ENCODE measurements at regions not wholly inside any gene's neighbourhood (a gene's known extent, or its start where the extent isn't known, plus 50 kb on each side); places are given as distances from the start of the nearest gene placed in this dataset.

GRCh38 chr1:118390955-118391354 lies 205.9 kb upstream of the SPAG17 start:
- no peaks in the 10 kb centered on the region for H3K79me2 ChIP-seq (ENCODE audit: control insufficient read depth, insufficient read depth, low read length)
- TF ChIP-seq EZH2 (IDR thresholded peaks at IDR 0.05; ENCODE audit: low read length) (no peak), CTCF (optimal IDR thresholded peaks at IDR 0.05 in 1 of 3, IDR thresholded peaks at IDR 0.05 in 1 of 3, conservative IDR thresholded peaks at IDR 0.05 in 1 of 3; ENCODE audit: extremely low read depth in 1 of 3, insufficient read depth in 2 of 3, low read length in 3 of 3) (no peak)

GRCh38 chr1:118388301-118388959 lies 203.4 kb upstream of the SPAG17 start:
- Histone ChIP-seq H3K9me1 (ENCODE audit: control insufficient read depth, extremely low read depth, insufficient read depth, low read length) (no peaks in the 10 kb centered on the region), H3K4me3 (ENCODE audit: control insufficient read depth in 2 of 3, extremely low read depth in 1 of 3, insufficient read depth in 2 of 3, low read depth in 1 of 3, low read length in 3 of 3) (no peak overlapping the region), H3K9ac (ENCODE audit: control insufficient read depth, extremely low read depth, insufficient read depth, low read length) (no peak overlapping the region), H3K4me1 (ENCODE audit: control insufficient read depth, extremely low read depth, insufficient read depth, low read length) (no peaks in the 10 kb centered on the region), H3K79me2 (ENCODE audit: control insufficient read depth, insufficient read depth, low read length) (no peaks in the 10 kb centered on the region), H2AFZ (ENCODE audit: control insufficient read depth, low read length) (no peak overlapping the region), H3K36me3 (ENCODE audit: control insufficient read depth in 2 of 2, extremely low read depth in 1 of 2, insufficient read depth in 2 of 2, low read length in 2 of 2) (no peaks in the 10 kb centered on the region), H3K9me3 (ENCODE audit: control insufficient read depth, low read depth, low read length) (no peaks in the 10 kb centered on the region), H3K27me3 (ENCODE audit: control insufficient read depth, extremely low read depth, insufficient read depth, low read length) (no peaks in the 10 kb centered on the region), H4K20me1 (ENCODE audit: control insufficient read depth, extremely low read depth, insufficient read depth, low read length) (no peaks in the 10 kb centered on the region), H3K4me2 (ENCODE audit: control insufficient read depth, extremely low read depth, insufficient read depth, low read depth, low read length) (no peak overlapping the region), H3K27ac (ENCODE audit: control insufficient read depth, insufficient read depth, low read length) (no peak overlapping the region)
- DNase-seq (ENCODE audit: low read depth, low spot score): no peak
- TF ChIP-seq CTCF (optimal IDR thresholded peaks at IDR 0.05 in 1 of 3, IDR thresholded peaks at IDR 0.05 in 1 of 3, conservative IDR thresholded peaks at IDR 0.05 in 1 of 3; ENCODE audit: extremely low read depth in 1 of 3, insufficient read depth in 2 of 3, low read length in 3 of 3) (no peak), EZH2 (IDR thresholded peaks at IDR 0.05; ENCODE audit: low read length) (no peak)
- FAIRE-seq: no peak
- dilution Hi-C loops (cut with MboI; ENCODE audit: extremely low pct_ligation_motif_present, low sequenced_read_pairs): no loop called here

More at GRCh38 chr1:118390955-118391354, 205.9 kb upstream of the SPAG17 start:
- Histone ChIP-seq H3K4me1 (ENCODE audit: control insufficient read depth, extremely low read depth, insufficient read depth, low read length) (no peaks in the 10 kb centered on the region), H3K4me3 (ENCODE audit: control insufficient read depth in 2 of 3, extremely low read depth in 1 of 3, insufficient read depth in 2 of 3, low read depth in 1 of 3, low read length in 3 of 3) (no peak overlapping the region), H3K27me3 (ENCODE audit: control insufficient read depth, extremely low read depth, insufficient read depth, low read length) (no peaks in the 10 kb centered on the region), H4K20me1 (ENCODE audit: control insufficient read depth, extremely low read depth, insufficient read depth, low read length) (no peaks in the 10 kb centered on the region), H3K4me2 (ENCODE audit: control insufficient read depth, extremely low read depth, insufficient read depth, low read depth, low read length) (no peak overlapping the region), H3K36me3 (ENCODE audit: control insufficient read depth in 2 of 2, extremely low read depth in 1 of 2, insufficient read depth in 2 of 2, low read length in 2 of 2) (no peaks in the 10 kb centered on the region), H3K27ac (ENCODE audit: control insufficient read depth, insufficient read depth, low read length) (no peak overlapping the region), H3K9me1 (ENCODE audit: control insufficient read depth, extremely low read depth, insufficient read depth, low read length) (no peaks in the 10 kb centered on the region), H3K9ac (ENCODE audit: control insufficient read depth, extremely low read depth, insufficient read depth, low read length) (no peak overlapping the region), H2AFZ (ENCODE audit: control insufficient read depth, low read length) (no peak overlapping the region), H3K9me3 (ENCODE audit: control insufficient read depth, low read depth, low read length) (no peaks in the 10 kb centered on the region)
- DNase-seq (ENCODE audit: low read depth, low spot score): no peak
- dilution Hi-C loops (cut with MboI; ENCODE audit: extremely low pct_ligation_motif_present, low sequenced_read_pairs): no loop called here
- no peak for FAIRE-seq
